NT2/D1 (cell line): ENCODE measurements at regions not wholly inside any gene's neighbourhood (a gene's known extent, or its start where the extent isn't known, plus 50 kb on each side); places are given as distances from the start of the nearest gene placed in this dataset.
"Not testable (repeated sequence)": the region's sequence is repeated elsewhere in the genome, so short reads cannot be mapped to it uniquely, and the experiment has no call there.

Source experiments
- DNase-seq: peaks from one replicate; pipeline ENCODE4 v3.0.0-alpha.2; 2011; ENCODE audit warnings: low read depth, low spot score
- H3K27me3 ChIP-seq: 2 replicates; pipeline ENCODE4 v1.6.0; 2011; ENCODE audit warnings: mild to moderate bottlenecking; ENCODE audit not compliant: insufficient read length, insufficient read depth
- H3K36me3 ChIP-seq: 2 replicates; pipeline ENCODE4 v1.6.1; 2011; ENCODE audit warnings: mild to moderate bottlenecking, low read length, mixed read lengths; ENCODE audit not compliant: insufficient read depth, insufficient read length
- H3K4me1 ChIP-seq: 2 replicates; pipeline ENCODE4 v1.5.1; 2011; ENCODE audit not compliant: insufficient read depth, insufficient read length
- H3K4me3 ChIP-seq: 2 replicates; pipeline ENCODE4 v1.5.1; 2011; ENCODE audit warnings: low read depth; ENCODE audit not compliant: insufficient read length
- H3K9ac ChIP-seq: 2 replicates; pipeline ENCODE4 v1.6.0; 2011; ENCODE audit warnings: low read depth; ENCODE audit not compliant: insufficient read length
- H3K9me3 ChIP-seq: 2 replicates; pipeline ENCODE4 v1.5.1; 2011; ENCODE audit warnings: mild to moderate bottlenecking, low read length; ENCODE audit not compliant: insufficient read depth
- SUZ12 ChIP-seq: IDR thresholded peaks from 2 replicates; pipeline ENCODE4 v1.6.1; 2011; ENCODE audit not compliant: insufficient read length, insufficient read depth; ENCODE audit errors: extremely low read depth
- YY1 ChIP-seq: IDR thresholded peaks from 2 replicates; pipeline ENCODE4 v1.6.1; 2011; ENCODE audit not compliant: insufficient read length, insufficient read depth
- ZNF274 ChIP-seq: IDR thresholded peaks from 2 replicates; pipeline ENCODE4 v1.6.1; 2011; ENCODE audit warnings: mild to moderate bottlenecking, low read depth, low read length

DNA sequence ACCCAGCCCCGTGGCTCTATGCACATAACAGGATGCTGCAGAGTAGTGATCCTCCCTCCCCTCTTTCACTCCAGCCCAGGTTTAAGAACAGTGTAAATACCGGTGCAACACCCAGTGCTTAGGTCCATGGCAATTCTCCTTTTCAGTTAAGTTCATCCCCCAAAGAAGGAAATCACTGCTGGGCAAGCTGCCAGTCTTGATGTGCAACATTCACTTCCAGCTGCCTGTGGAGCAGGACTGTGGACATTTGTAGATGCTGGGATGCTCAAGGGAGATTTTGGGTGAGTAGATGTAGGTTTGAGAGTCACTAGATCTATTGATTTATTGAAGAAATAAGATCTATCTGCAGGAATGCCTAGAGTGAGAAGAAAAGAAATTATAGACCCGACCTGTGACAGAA lies 294.3 kb upstream of the KIAA1217 start:
- peaks cover 5% of the 10 kb centered on the region for H3K4me1 ChIP-seq
- DNase-seq, result no peak
- H3K9ac ChIP-seq, result no peak overlapping the region
- TF ChIP-seq YY1 (no peak), SUZ12 (no peak), ZNF274 (no peak)
- H3K27me3 ChIP-seq, result no peaks in the 10 kb centered on the region
- peaks cover 5% of the 10 kb centered on the region for H3K9me3 ChIP-seq
- H3K4me3 ChIP-seq, result no peak overlapping the region
- H3K36me3 ChIP-seq, result no peaks in the 10 kb centered on the region

DNA sequence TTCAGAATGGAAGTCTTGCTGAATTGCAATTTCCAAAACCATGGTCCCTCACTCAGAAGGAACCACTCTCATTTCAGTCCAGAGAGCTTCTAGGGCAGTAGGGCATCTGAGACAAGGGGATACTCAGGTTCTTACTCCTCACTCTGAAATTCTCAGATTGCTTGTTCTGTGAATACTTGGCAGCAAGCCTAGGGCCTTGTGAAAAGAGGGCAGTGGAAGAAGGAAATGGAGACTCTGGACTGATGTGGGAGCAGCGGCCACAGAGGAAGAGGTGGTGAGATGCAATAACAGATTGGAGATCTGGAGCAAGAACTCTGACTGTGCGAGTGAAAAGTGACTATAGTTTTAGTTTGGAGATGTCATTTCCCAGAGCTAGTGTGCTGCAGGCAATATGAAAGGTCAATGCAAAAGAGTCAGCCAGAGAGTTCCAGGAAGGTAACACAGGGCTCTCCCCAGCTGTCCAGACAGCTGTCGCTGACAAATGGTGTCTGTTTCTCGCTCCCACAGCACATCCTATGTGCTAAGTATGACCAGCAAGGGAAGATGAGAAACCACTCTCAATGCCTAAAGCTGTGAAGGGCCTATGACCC lies 291.6 kb upstream of the KIAA1217 start:
- Histone ChIP-seq H3K27me3 (no peaks in the 10 kb centered on the region), H3K4me3 (no peak overlapping the region), H3K9ac (no peak overlapping the region), H3K36me3 (no peaks in the 10 kb centered on the region), H3K4me1 (peaks cover 5% of the 10 kb centered on the region), H3K9me3 (peaks cover 21% of the 10 kb centered on the region)
- DNase-seq, result no peak
- TF ChIP-seq ZNF274 (no peak), YY1 (no peak), SUZ12 (no peak)

GRCh38 chr10:23918090-23918723 lies 290.7 kb upstream of the KIAA1217 start:
- DNase-seq, result no peak
- Histone ChIP-seq H3K36me3 (no peaks in the 10 kb centered on the region), H3K27me3 (no peaks in the 10 kb centered on the region), H3K9ac (no peak overlapping the region), H3K9me3 (peaks cover 21% of the 10 kb centered on the region), H3K4me3 (no peak overlapping the region), H3K4me1 (peaks cover 5% of the 10 kb centered on the region)
- TF ChIP-seq YY1 (no peak), ZNF274 (no peak), SUZ12 (no peak)

- peak; percentile 77 for DNase-seq
- no peaks in the 10 kb centered on the region for H3K27me3 ChIP-seq
- TF ChIP-seq YY1, result no peak
- no peak for TF ChIP-seq ZNF274
- TF ChIP-seq SUZ12, result no peak
Measured at GRCh38 chr10:23918839-23919238, 290.1 kb upstream of the KIAA1217 start.

GRCh38 chr10:23927576-23928325 lies 281.2 kb upstream of the KIAA1217 start:
- TF ChIP-seq YY1 (no peak), ZNF274 (no peak), SUZ12 (no peak)
- H3K4me1 ChIP-seq, result no peaks in the 10 kb centered on the region

More at GRCh38 chr10:23918839-23919238, 290.1 kb upstream of the KIAA1217 start:
- H3K9ac ChIP-seq, result no peak overlapping the region
- peaks cover 5% of the 10 kb centered on the region for H3K4me1 ChIP-seq
- peaks cover 21% of the 10 kb centered on the region for H3K9me3 ChIP-seq
- H3K36me3 ChIP-seq, result no peaks in the 10 kb centered on the region
- no peak overlapping the region for H3K4me3 ChIP-seq

DNA sequence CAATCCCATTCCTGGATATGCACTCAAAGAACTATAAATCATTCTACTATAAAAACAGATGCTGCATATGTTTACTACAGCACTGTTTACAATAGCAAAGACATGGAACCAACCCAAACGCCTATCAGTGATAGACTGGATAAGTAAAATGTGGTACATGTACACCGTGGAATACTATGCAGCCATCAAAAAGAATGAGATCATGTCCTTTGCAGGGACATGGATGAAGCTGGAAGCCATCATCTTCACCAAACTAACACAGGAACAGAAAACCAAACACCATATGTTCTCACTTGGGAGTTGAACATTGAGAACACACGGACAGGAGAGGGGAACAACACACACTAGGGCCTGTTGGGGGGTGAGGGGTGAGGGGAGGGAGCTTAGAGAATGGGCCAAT lies 274.9 kb upstream of the KIAA1217 start:
- not testable (repeated sequence) for H3K4me3 ChIP-seq, DNase-seq, H3K4me1 ChIP-seq, H3K9ac ChIP-seq, H3K9me3 ChIP-seq, H3K36me3 ChIP-seq, H3K27me3 ChIP-seq

More at GRCh38 chr10:23927576-23928325, 281.2 kb upstream of the KIAA1217 start:
- Histone ChIP-seq H3K9ac (no peak overlapping the region), H3K36me3 (no peaks in the 10 kb centered on the region), H3K27me3 (no peaks in the 10 kb centered on the region), H3K4me3 (no peak overlapping the region), H3K9me3 (no peaks in the 10 kb centered on the region)
- DNase-seq, result no peak

- H3K27me3 ChIP-seq, result no peaks in the 10 kb centered on the region
- H3K4me3 ChIP-seq, result no peak overlapping the region
- no peak for DNase-seq
- no peaks in the 10 kb centered on the region for H3K9me3 ChIP-seq
- no peak overlapping the region for H3K9ac ChIP-seq
- H3K4me1 ChIP-seq, result no peaks in the 10 kb centered on the region
- no peaks in the 10 kb centered on the region for H3K36me3 ChIP-seq
- TF ChIP-seq ZNF274 (no peak), YY1 (no peak), SUZ12 (no peak)
Measured at GRCh38 chr10:23945845-23946244, 263.1 kb upstream of the KIAA1217 start.
